ENCODE measurements at regions not wholly inside any gene's neighbourhood (a gene's known extent, or its start where the extent isn't known, plus 50 kb on each side); places are given as distances from the start of the nearest gene placed in this dataset.

DNA sequence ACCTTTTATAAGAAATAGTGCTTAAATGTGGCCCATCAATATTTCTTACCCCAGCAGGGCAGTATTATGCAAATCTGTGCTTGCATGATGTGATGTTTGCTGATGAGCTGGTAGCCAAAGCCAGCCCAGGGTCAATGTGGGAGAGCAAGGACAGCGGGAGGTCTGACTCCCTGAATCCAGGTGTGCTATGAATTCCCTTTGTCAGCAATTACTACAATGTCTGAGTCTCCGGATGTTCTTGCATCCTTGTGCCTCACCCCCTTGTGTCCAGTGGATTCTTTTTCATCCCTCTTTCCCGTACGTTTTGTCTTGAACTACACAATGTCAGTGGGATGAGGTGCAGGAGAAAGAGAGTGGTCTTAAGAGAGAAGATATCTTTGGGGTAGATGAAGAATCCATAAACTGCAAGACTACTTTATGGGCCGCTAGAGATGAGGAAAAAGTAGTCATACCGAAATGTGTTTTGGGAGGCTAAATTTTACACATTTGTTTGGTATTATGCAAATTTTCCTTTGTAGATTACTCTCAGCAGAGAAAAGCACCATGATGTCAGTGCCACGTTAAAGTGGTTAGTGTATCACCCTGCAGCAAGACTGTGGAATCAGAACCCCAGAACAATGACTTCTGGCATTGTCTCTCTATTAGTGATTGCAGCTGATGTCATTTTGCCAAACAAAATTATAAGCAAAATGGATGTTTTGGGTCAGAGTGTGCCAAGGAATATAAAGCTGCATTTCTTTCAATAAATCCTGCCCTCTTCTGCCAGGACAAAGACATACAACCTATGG lies 53.5 kb upstream of the TSHZ3 start:
- TF ChIP-seq CTCF (IDR thresholded peaks at IDR 0.05): no peak
- TF ChIP-seq POLR2A (IDR thresholded peaks at IDR 0.05): no peak

Data from upper lobe of left lung (tissue), 4 donors.